ENCODE measurements at regions not wholly inside any gene's neighbourhood (a gene's known extent, or its start where the extent isn't known, plus 50 kb on each side); places are given as distances from the start of the nearest gene placed in this dataset.
"Not testable (repeated sequence)": the region's sequence is repeated elsewhere in the genome, so short reads cannot be mapped to it uniquely, and the experiment has no call there.

GRCh38 chr20:23147964-23148730 lies 62.0 kb upstream of the CD93 start:
- no peak for DNase-seq

GRCh38 chr20:23147647-23147963 lies 61.5 kb upstream of the CD93 start:
- no peak for DNase-seq

- DNase-seq: no peak
Observed at GRCh38 chr20:23146857-23147637, 60.9 kb upstream of the CD93 start.

- no peak for DNase-seq
Observed at GRCh38 chr20:23146181-23146580, 60.1 kb upstream of the CD93 start.

DNA sequence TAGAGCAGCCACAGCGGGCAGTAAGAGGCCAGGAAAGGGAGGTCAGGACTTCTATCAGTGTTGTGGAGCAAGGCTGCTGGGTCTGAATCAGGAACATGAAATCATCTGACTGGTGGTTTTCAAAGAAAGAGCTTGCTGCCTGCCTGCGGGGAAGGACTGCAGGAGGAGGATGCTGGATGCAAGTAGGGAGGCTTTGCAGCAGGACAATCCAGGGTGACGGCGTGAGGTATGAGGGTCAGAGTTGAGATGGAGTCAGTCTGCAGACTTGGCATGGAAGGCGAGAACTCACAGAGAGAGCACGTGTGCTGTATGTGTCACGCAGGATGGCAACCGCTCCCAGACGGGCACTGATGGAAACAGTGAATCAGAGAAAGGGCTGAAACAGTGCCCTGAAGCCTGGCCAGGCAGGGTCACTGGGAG lies 59.2 kb upstream of the CD93 start:
- no peak for DNase-seq

- no peak for DNase-seq
Observed at GRCh38 chr20:23144856-23145255, 58.7 kb upstream of the CD93 start.

GRCh38 chr20:23143986-23144690 lies 58.0 kb upstream of the CD93 start:
- DNase-seq: no peak

DNA sequence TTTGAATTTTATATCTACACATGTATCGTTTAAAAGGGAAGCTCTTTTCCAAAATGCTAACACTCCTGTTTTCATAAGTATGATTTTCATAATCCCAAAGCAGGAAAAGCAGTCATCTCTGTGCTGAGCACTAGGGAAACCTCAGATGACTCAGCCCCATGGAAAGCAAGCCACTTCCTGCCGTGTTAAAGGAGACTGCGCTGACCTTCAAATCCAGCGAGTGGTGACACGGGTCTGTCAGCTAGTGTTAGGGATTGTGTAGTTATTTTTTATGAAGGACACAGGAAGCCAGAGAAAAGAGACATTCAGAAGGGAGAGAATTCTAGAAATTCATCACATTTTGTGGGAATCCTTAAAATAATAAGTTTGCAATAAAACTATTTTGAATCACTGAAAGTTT lies 57.0 kb upstream of the CD93 start:
- DNase-seq: no peak

GRCh38 chr20:23142162-23143050 lies 56.3 kb upstream of the CD93 start:
- DNase-seq: no peak

- DNase-seq: no peak
Observed at GRCh38 chr20:23141450-23142161, 55.5 kb upstream of the CD93 start.

- no peak for DNase-seq
Observed at GRCh38 chr20:23140991-23141390, 54.9 kb upstream of the CD93 start.

DNA sequence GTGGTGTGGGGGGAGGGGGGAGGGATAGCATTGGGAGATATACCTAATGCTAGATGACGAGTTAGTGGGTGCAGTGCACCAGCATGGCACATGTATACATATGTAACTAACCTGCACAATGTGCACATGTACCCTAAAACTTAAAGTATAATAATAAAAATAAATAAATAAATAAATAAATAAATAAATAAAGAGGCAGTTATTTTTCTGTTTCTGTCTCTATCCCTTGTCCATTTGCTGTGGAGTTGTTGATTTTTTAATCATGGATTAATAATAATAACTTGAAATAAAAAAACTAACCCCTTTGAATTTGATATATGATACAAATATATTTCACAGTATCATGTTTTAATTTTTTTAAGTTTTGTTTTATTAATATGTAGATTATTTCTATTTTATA lies 53.9 kb upstream of the CD93 start:
- DNase-seq: not testable (repeated sequence)

DNA sequence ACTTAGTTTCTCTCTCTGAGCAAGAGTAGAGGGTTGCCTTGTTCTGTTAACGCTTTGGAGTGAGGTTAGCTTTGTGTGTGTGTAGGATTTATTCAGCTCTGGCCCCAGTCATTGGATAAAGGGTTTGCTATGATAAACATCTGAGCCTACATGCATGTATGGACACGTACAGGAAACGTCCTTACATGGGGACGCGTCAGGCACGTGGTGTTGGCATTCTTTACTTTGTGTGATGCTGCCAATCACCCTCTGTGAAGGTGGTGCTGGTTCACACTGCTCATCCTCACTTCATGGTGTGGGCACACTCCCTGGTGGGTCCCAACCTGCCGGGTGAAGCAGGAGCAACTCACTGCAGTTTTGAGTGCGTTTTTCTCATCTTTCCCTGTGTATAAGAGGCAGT lies 53.4 kb upstream of the CD93 start:
- no peak for DNase-seq

DNA sequence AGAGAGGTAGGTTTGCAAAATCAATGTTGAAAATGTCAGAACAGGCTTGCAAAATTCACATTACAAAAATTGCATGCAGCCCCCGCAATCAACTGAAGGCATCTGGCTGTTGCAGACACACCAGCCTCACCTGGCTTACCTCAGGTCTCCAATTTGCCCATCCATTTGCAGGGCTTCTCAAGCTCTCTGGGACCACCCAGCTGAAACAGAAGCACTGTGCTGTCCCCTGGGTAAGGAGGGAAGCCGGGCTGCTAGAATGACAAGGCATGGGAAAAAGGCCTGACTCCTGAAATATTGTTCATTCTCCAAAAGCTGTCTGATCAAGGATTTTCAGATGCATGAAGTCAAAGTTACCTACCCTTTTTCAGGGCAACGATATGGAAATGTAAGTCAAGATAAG lies 52.6 kb upstream of the CD93 start:
- no peak for DNase-seq

GRCh38 chr20:23138226-23138625 lies 52.1 kb upstream of the CD93 start:
- DNase-seq: no peak

- DNase-seq: no peak
Observed at GRCh38 chr20:23136893-23137745, 51.0 kb upstream of the CD93 start.

DNA sequence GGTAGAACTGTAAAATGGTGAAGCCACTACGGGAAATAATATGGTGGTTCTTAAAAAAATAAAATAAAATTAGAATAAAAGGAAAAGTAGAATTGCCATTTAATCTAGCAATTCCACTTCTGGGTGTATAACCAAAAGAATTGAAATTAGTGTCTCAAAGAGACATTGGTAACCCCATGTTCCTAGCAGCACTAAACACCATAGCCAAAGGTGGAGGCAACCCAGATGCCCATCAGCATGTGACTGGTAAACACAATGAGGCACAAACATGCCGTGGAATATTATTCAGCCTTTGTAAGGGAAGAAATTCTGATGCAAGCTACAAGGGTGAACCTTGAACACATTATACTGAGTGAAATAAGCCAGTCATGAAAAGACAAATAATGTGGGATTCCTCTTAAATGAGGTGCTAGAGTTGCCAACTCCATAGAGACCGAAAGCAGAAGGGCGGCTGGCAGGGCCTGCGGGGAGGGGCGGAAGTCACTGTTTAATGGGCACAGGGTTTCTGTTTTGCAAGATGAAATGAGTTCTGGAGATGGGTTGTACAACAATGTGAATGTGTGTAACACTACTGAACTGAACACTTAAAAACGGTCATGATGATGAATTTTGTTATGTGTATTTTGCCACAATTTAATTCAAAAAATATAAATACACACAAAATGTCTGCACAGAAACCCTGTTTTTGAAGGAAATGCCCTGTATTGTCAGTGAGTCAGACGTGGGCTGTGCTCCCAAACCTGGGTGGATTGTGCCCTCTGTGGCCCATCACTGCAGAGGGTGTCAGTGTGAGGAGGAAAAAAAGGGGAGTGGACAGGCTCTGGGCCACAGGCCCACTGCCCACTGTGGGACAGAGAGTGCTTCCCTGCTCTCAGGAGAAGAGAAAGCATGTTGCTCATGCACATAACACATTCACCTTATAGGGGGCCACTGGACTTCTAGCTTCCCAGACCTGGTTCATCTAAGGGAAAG lies 49.6 kb upstream of the CD93 start:
- DNase-seq: no peak

Data from NCI-H2081 (cell line).